ENCODE measurements at regions not wholly inside any gene's neighbourhood (a gene's known extent, or its start where the extent isn't known, plus 50 kb on each side); places are given as distances from the start of the nearest gene placed in this dataset.

DNA sequence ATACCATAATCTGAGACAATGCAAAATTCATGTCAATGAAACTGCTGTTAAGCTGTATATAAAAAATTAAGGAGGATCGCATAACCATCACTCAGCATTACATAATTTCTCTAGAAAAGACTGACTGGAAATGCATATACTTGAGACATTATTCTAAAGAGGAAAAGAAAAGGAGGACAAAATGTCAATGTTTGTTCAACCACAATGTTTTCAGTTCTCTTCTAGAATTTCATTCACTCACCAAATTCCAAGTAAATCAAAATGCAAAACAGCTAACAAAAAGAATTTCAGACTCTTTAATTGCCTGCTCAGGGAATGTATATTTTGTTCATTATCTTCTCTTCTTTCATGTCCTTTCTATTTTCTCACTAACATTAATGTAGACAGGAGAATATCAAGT, 106.2 kb upstream of the CCDC28A start:
- TF ChIP-seq YY1 (IDR thresholded peaks at IDR 0.05; ENCODE audit: insufficient read depth, insufficient read length) (no peak), ZNF274 (IDR thresholded peaks at IDR 0.05; ENCODE audit: low read depth, low read length) (no peak), SUZ12 (IDR thresholded peaks at IDR 0.05; ENCODE audit: extremely low read depth, insufficient read depth, insufficient read length) (no peak)

All from NT2/D1 (cell line).